ENCODE measurements at regions not wholly inside any gene's neighbourhood (a gene's known extent, or its start where the extent isn't known, plus 50 kb on each side); places are given as distances from the start of the nearest gene placed in this dataset.

GRCh38 chr7:34449765-34450164 lies 208.3 kb upstream of the NPSR1 start:
- DNase-seq (ENCODE audit: low spot score), result no peak
- H3K4me1 Mint-ChIP-seq (ENCODE audit: low read depth), result peaks cover 10% of the 10 kb centered on the region
- no peak overlapping the region for H3K4me3 Mint-ChIP-seq (ENCODE audit: unreplicated experiment)
- no peak for TF ChIP-seq CTCF (IDR thresholded peaks at IDR 0.05)
- no peaks in the 10 kb centered on the region for H3K36me3 Mint-ChIP-seq (ENCODE audit: low read depth)
- no peaks in the 10 kb centered on the region for H3K27me3 Mint-ChIP-seq (ENCODE audit: low read depth)
- H3K9me3 Mint-ChIP-seq (ENCODE audit: low read depth), result peaks cover 10% of the 10 kb centered on the region
- no peak overlapping the region for H3K27ac Mint-ChIP-seq (ENCODE audit: unreplicated experiment)

GRCh38 chr7:34451183-34451582 lies 206.8 kb upstream of the NPSR1 start:
- TF ChIP-seq CTCF (IDR thresholded peaks at IDR 0.05), result no peak
- Mint-ChIP-seq H3K27me3 (ENCODE audit: low read depth) (no peaks in the 10 kb centered on the region), H3K27ac (ENCODE audit: unreplicated experiment) (no peak overlapping the region), H3K4me1 (ENCODE audit: low read depth) (peaks cover 10% of the 10 kb centered on the region), H3K4me3 (ENCODE audit: unreplicated experiment) (no peak overlapping the region), H3K36me3 (ENCODE audit: low read depth) (no peaks in the 10 kb centered on the region), H3K9me3 (ENCODE audit: low read depth) (peaks cover 10% of the 10 kb centered on the region)
- no peak for DNase-seq (ENCODE audit: low spot score)

- Mint-ChIP-seq H3K4me3 (ENCODE audit: unreplicated experiment) (no peak overlapping the region), H3K4me1 (ENCODE audit: low read depth) (peaks cover 10% of the 10 kb centered on the region)
- TF ChIP-seq CTCF (IDR thresholded peaks at IDR 0.05), result no peak
These were observed 206.1 kb upstream of the NPSR1 start for GRCh38 chr7:34451923-34452322.

GRCh38 chr7:34452363-34452762 lies 205.7 kb upstream of the NPSR1 start:
- no peak for TF ChIP-seq CTCF (IDR thresholded peaks at IDR 0.05)
- Mint-ChIP-seq H3K27me3 (ENCODE audit: low read depth) (no peaks in the 10 kb centered on the region), H3K4me1 (ENCODE audit: low read depth) (peaks cover 10% of the 10 kb centered on the region), H3K36me3 (ENCODE audit: low read depth) (no peaks in the 10 kb centered on the region), H3K27ac (ENCODE audit: unreplicated experiment) (no peak overlapping the region), H3K9me3 (ENCODE audit: low read depth) (peaks cover 4% of the 10 kb centered on the region), H3K4me3 (ENCODE audit: unreplicated experiment) (no peak overlapping the region)
- DNase-seq (ENCODE audit: low spot score), result no peak

More at GRCh38 chr7:34451923-34452322, 206.1 kb upstream of the NPSR1 start:
- Mint-ChIP-seq H3K9me3 (ENCODE audit: low read depth) (peaks cover 5% of the 10 kb centered on the region), H3K27me3 (ENCODE audit: low read depth) (no peaks in the 10 kb centered on the region), H3K27ac (ENCODE audit: unreplicated experiment) (no peak overlapping the region), H3K36me3 (ENCODE audit: low read depth) (no peaks in the 10 kb centered on the region)
- DNase-seq (ENCODE audit: low spot score), result no peak

DNA sequence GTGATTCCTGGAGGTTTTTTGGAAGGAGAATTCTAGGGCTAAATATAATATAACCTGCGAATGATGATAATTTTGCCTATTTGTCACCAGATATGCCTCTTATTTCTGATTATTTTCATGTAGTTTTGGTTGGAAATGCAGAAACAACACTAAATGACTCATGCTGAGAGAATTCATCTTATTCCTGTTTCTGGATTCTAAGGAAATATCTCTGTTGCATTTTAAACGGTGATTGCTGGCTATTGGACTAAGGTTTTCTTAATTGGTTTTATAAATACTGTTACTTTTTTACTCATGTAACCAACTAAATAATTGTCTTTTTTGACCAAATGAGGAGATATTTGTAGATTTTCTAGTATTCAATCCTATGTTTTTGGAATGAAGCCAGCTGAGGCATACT lies 204.9 kb upstream of the NPSR1 start:
- H3K4me3 Mint-ChIP-seq (ENCODE audit: unreplicated experiment), result no peak overlapping the region
- peaks cover 10% of the 10 kb centered on the region for H3K4me1 Mint-ChIP-seq (ENCODE audit: low read depth)
- no peak for DNase-seq (ENCODE audit: low spot score)

More for the DNA sequence above, 204.9 kb upstream of the NPSR1 start:
- no peak for TF ChIP-seq CTCF (IDR thresholded peaks at IDR 0.05)
- H3K36me3 Mint-ChIP-seq (ENCODE audit: low read depth), result no peaks in the 10 kb centered on the region
- H3K27ac Mint-ChIP-seq (ENCODE audit: unreplicated experiment), result no peak overlapping the region
- peaks cover 2% of the 10 kb centered on the region for H3K9me3 Mint-ChIP-seq (ENCODE audit: low read depth)
- H3K27me3 Mint-ChIP-seq (ENCODE audit: low read depth), result no peaks in the 10 kb centered on the region
